Dedifferentiated amniotic fluid mesenchymal stem cell (primary cell): ENCODE measurements at regions not wholly inside any gene's neighbourhood (a gene's known extent, or its start where the extent isn't known, plus 50 kb on each side); places are given as distances from the start of the nearest gene placed in this dataset.

Experiments used
- DNase-seq: peaks from one replicate; pipeline ENCODE4 v3.0.0-alpha.2; 2016; ENCODE audit errors: extremely low spot score

GRCh38 chr9:134502266-134502791, 139.3 kb upstream of the COL5A1 start:
- no peak for DNase-seq

- DNase-seq = peak; percentile 95
These were observed 138.8 kb upstream of the COL5A1 start for GRCh38 chr9:134502809-134503211.

- no peak for DNase-seq
These were observed 138.1 kb upstream of the COL5A1 start for GRCh38 chr9:134503301-134504105.

GRCh38 chr9:134504106-134504385, 137.6 kb upstream of the COL5A1 start:
- DNase-seq = no peak

GRCh38 chr9:134505032-134505431, 136.6 kb upstream of the COL5A1 start:
- no peak for DNase-seq

- DNase-seq = no peak
These were observed 132.3 kb upstream of the COL5A1 start for GRCh38 chr9:134509281-134509680.

GRCh38 chr9:134509817-134510216, 131.8 kb upstream of the COL5A1 start:
- no peak for DNase-seq

- DNase-seq = no peak
These were observed 127.1 kb upstream of the COL5A1 start for GRCh38 chr9:134514503-134514902.

GRCh38 chr9:134515026-134515821, 126.4 kb upstream of the COL5A1 start:
- no peak for DNase-seq

GRCh38 chr9:134516464-134516863, 125.1 kb upstream of the COL5A1 start:
- no peak for DNase-seq

GRCh38 chr9:134517069-134517680, 124.4 kb upstream of the COL5A1 start:
- no peak for DNase-seq

GRCh38 chr9:134518004-134518606, 123.5 kb upstream of the COL5A1 start:
- DNase-seq = no peak

- DNase-seq = no peak
These were observed 122.1 kb upstream of the COL5A1 start for GRCh38 chr9:134519375-134520070.

GRCh38 chr9:134521817-134522501, 119.6 kb upstream of the COL5A1 start:
- no peak for DNase-seq

- DNase-seq = no peak
These were observed 119.1 kb upstream of the COL5A1 start for GRCh38 chr9:134522502-134522848.

- no peak for DNase-seq
These were observed 118.6 kb upstream of the COL5A1 start for GRCh38 chr9:134522976-134523375.

GRCh38 chr9:134525070-134525815, 116.4 kb upstream of the COL5A1 start:
- DNase-seq = no peak

- DNase-seq = no peak
These were observed 115.6 kb upstream of the COL5A1 start for GRCh38 chr9:134525841-134526583.

- no peak for DNase-seq
These were observed 114.8 kb upstream of the COL5A1 start for GRCh38 chr9:134526584-134527477.
